ENCODE measurements at regions not wholly inside any gene's neighbourhood (a gene's known extent, or its start where the extent isn't known, plus 50 kb on each side); places are given as distances from the start of the nearest gene placed in this dataset.

GRCh38 chr6:103085801-103086200, 1692.3 kb downstream of the GRIK2 start:
- ATAC-seq (ENCODE audit: insufficient read depth, low FRiP score) (no peak), DNase-seq (no peak)
- Histone ChIP-seq H3K4me1 (ENCODE audit: control insufficient read depth in 5 of 5, insufficient read depth in 5 of 5, low read length in 5 of 5) (no peaks in the 10 kb centered on the region), H3K9ac (ENCODE audit: insufficient read depth in 1 of 2, low read length in 2 of 2) (no peak overlapping the region), H3K27ac (ENCODE audit: low read depth in 1 of 2, low read length in 1 of 2) (no peak overlapping the region), H3K4me3 (no peak overlapping the region), H3K36me3 (ENCODE audit: control insufficient read depth in 4 of 4, insufficient read depth in 4 of 4, low read length in 4 of 4) (no peaks in the 10 kb centered on the region), H3K27me3 (ENCODE audit: control insufficient read depth in 3 of 3, insufficient read depth in 3 of 3, low read length in 2 of 3) (no peaks in the 10 kb centered on the region), H3K9me3 (ENCODE audit: control insufficient read depth in 4 of 4, insufficient read depth in 3 of 4, low read length in 3 of 4) (no peaks in the 10 kb centered on the region)
- TF ChIP-seq CTCF (IDR thresholded peaks at IDR 0.05; ENCODE audit: control extremely low read depth, extremely low read depth) = no peak

- ATAC-seq (ENCODE audit: insufficient read depth, low FRiP score) (no peak), DNase-seq (no peak)
- Histone ChIP-seq H3K9ac (ENCODE audit: insufficient read depth in 1 of 2, low read length in 2 of 2) (no peak overlapping the region), H3K27ac (ENCODE audit: low read depth in 1 of 2, low read length in 1 of 2) (no peak overlapping the region), H3K27me3 (ENCODE audit: control insufficient read depth in 3 of 3, insufficient read depth in 3 of 3, low read length in 2 of 3) (no peaks in the 10 kb centered on the region), H3K4me3 (no peak overlapping the region), H3K9me3 (ENCODE audit: control insufficient read depth in 4 of 4, insufficient read depth in 3 of 4, low read length in 3 of 4) (no peaks in the 10 kb centered on the region), H3K4me1 (ENCODE audit: control insufficient read depth in 5 of 5, insufficient read depth in 5 of 5, low read length in 5 of 5) (no peaks in the 10 kb centered on the region), H3K36me3 (ENCODE audit: control insufficient read depth in 4 of 4, insufficient read depth in 4 of 4, low read length in 4 of 4) (no peaks in the 10 kb centered on the region)
- 80% methylated on average over 6 of the region's 6 CpGs for WGBS, 2 donors
- TF ChIP-seq CTCF (IDR thresholded peaks at IDR 0.05; ENCODE audit: control extremely low read depth, extremely low read depth) = no peak
Measured at GRCh38 chr6:103081876-103082630, 1688.5 kb downstream of the GRIK2 start.

GRCh38 chr6:103081126-103081525, 1687.6 kb downstream of the GRIK2 start:
- H3K4me3 ChIP-seq = no peak overlapping the region
- H3K9me3 ChIP-seq (ENCODE audit: control insufficient read depth in 4 of 4, insufficient read depth in 3 of 4, low read length in 3 of 4) = no peaks in the 10 kb centered on the region
- H3K27ac ChIP-seq (ENCODE audit: low read depth in 1 of 2, low read length in 1 of 2) = no peak overlapping the region
- H3K27me3 ChIP-seq (ENCODE audit: control insufficient read depth in 3 of 3, insufficient read depth in 3 of 3, low read length in 2 of 3) = no peaks in the 10 kb centered on the region
- no peak for DNase-seq
- no peak for TF ChIP-seq CTCF (IDR thresholded peaks at IDR 0.05; ENCODE audit: control extremely low read depth, extremely low read depth)
- 95% methylated on average over 1 of the region's 1 CpG for WGBS, 2 donors
- no peaks in the 10 kb centered on the region for H3K36me3 ChIP-seq (ENCODE audit: control insufficient read depth in 4 of 4, insufficient read depth in 4 of 4, low read length in 4 of 4)
- no peak overlapping the region for H3K9ac ChIP-seq (ENCODE audit: insufficient read depth in 1 of 2, low read length in 2 of 2)
- H3K4me1 ChIP-seq (ENCODE audit: control insufficient read depth in 5 of 5, insufficient read depth in 5 of 5, low read length in 5 of 5) = no peaks in the 10 kb centered on the region
- no peak for ATAC-seq (ENCODE audit: insufficient read depth, low FRiP score)

- no peak for DNase-seq
- Histone ChIP-seq H3K27ac (ENCODE audit: low read depth in 1 of 2, low read length in 1 of 2) (no peak overlapping the region), H3K4me1 (ENCODE audit: control insufficient read depth in 5 of 5, insufficient read depth in 5 of 5, low read length in 5 of 5) (no peaks in the 10 kb centered on the region), H3K9ac (ENCODE audit: insufficient read depth in 1 of 2, low read length in 2 of 2) (no peak overlapping the region), H3K9me3 (ENCODE audit: control insufficient read depth in 4 of 4, insufficient read depth in 3 of 4, low read length in 3 of 4) (no peaks in the 10 kb centered on the region), H3K4me3 (no peak overlapping the region), H3K27me3 (ENCODE audit: control insufficient read depth in 3 of 3, insufficient read depth in 3 of 3, low read length in 2 of 3) (no peaks in the 10 kb centered on the region), H3K36me3 (ENCODE audit: control insufficient read depth in 4 of 4, insufficient read depth in 4 of 4, low read length in 4 of 4) (no peaks in the 10 kb centered on the region)
- no peak for TF ChIP-seq CTCF (IDR thresholded peaks at IDR 0.05; ENCODE audit: control extremely low read depth, extremely low read depth)
- ATAC-seq (ENCODE audit: insufficient read depth, low FRiP score) = no peak
- WGBS, 2 donors = 70 to 74% methylated on average over 3 of the region's 3 CpGs
Measured at GRCh38 chr6:103080497-103080896, 1687.0 kb downstream of the GRIK2 start.
